K562 (cell line): ENCODE measurements at regions not wholly inside any gene's neighbourhood (a gene's known extent, or its start where the extent isn't known, plus 50 kb on each side); places are given as distances from the start of the nearest gene placed in this dataset.
A peak's percentile ranks its signal among the peaks of the same experiment; 100 is the strongest.

Source experiments
- ATAC-seq: fragments of 200-7000 bp; cut with Tn5 transposase; 3 replicates; pipeline ENCODE4 v1.9.1; 2020; ENCODE audit warnings: moderate library complexity
- BruUV-seq: library from RNA; stranded (reverse); fragments of 400-500 nt; replicated peaks from 2 replicates; lab custom pipeline; 2021; lab: Mats Ljungman, UMichigan
- CTCF ChIA-PET: fragments of 300-600 bp; formaldehyde crosslinking; extraction: SDS; loops from one replicate; lab custom pipeline; 2021; ENCODE audit warnings: low intra/inter-chr PET ratio; lab: Yijun Ruan, JAX
- POLR2A ChIA-PET: fragments of 300-600, 350-650 bp; sonication (Branson Sonifier 250); formaldehyde crosslinking; extraction: SDS; loops from one replicate; lab custom pipeline; 2021; ENCODE audit warnings: antibody characterized with exemption, inconsistent platforms; lab: Yijun Ruan, JAX
- DNase-seq, 4 experiments: peaks; one replicate each; pipeline versions ENCODE4 v3.0.0 to v3.0.0-alpha.2; 2011 to 2018; ENCODE audit warnings: low spot score in 3 of 4, mixed read lengths in 3 of 4; ENCODE audit errors: extremely low read depth in 1 of 4
- FAIRE-seq: peaks from 2 replicates; lab custom pipeline; 2011; peaks lifted over from hg19 to GRCh38; lab: Jason Lieb, UNC
- H2AFZ ChIP-seq: 2 replicates; pipeline ENCODE4 v1.6.0; 2011; ENCODE audit warnings: low read depth, low read length, control low read depth, inconsistent platforms
- H3K27ac ChIP-seq: fragments of 200-600 bp; 3 replicates; pipeline ENCODE4 v1.8.0; 2011; ENCODE audit warnings: low read depth, mild to moderate bottlenecking, control low read depth, inconsistent platforms, low read length, moderate library complexity, mixed read lengths; ENCODE audit errors: extremely low read depth
- H3K27me3 ChIP-seq, 2 experiments: fragments of 300-600 bp in 1 of 2; 2 replicates in 1 of 2; 3 replicates in 1 of 2; pipeline versions ENCODE4 v1.6.0 to v1.8.0; 2011; ENCODE audit warnings: inconsistent platforms in 2 of 2, low read length in 2 of 2, mild to moderate bottlenecking in 1 of 2, mixed read lengths in 1 of 2, moderate library complexity in 1 of 2; ENCODE audit not compliant: control insufficient read depth in 2 of 2, insufficient read depth in 2 of 2
- H3K36me3 ChIP-seq: fragments of 300-600 bp; 3 replicates; pipeline ENCODE4 v1.8.0; 2011; ENCODE audit warnings: mild to moderate bottlenecking, low read length, inconsistent platforms; ENCODE audit not compliant: control insufficient read depth, insufficient read depth
- H3K4me1 ChIP-seq, 2 experiments: fragments of 200-600 bp in 1 of 2; replicated peaks in 1 of 2; 2 replicates in 1 of 2; 3 replicates in 1 of 2; pipeline versions ENCODE4 v1.5.1 to v1.8.0; 2011; ENCODE audit warnings: inconsistent platforms in 2 of 2, low read length in 2 of 2, mild to moderate bottlenecking in 1 of 2, mixed read lengths in 1 of 2, moderate library complexity in 1 of 2; ENCODE audit not compliant: control insufficient read depth in 2 of 2, insufficient read depth in 2 of 2
- H3K4me2 ChIP-seq: 2 replicates; pipeline ENCODE4 v1.6.1; 2011; ENCODE audit warnings: low read length, control low read depth, inconsistent platforms, mixed read lengths; ENCODE audit not compliant: insufficient read depth
- H3K4me3 ChIP-seq: fragments of 200-600 bp; sonication (generic), shearing (Covaris generic); 2 replicates; pipeline ENCODE4 v1.5.1; 2016; ENCODE audit warnings: control low read depth, inconsistent platforms
- H3K79me2 ChIP-seq: fragments of 200-600 bp; 3 replicates; pipeline ENCODE4 v1.8.0; 2011; ENCODE audit warnings: low read length, inconsistent platforms; ENCODE audit not compliant: control insufficient read depth, insufficient read depth
- H3K9ac ChIP-seq, 2 experiments: 2 replicates each; pipeline versions ENCODE4 v1.6.0 to v1.6.1; 2011; ENCODE audit warnings: low read depth in 2 of 2, low read length in 2 of 2, control low read depth in 1 of 2, inconsistent platforms in 1 of 2, mild to moderate bottlenecking in 1 of 2, mixed read lengths in 1 of 2; ENCODE audit not compliant: insufficient read depth in 1 of 2
- H3K9me1 ChIP-seq: one replicate; pipeline ENCODE4 v1.6.0; 2011; ENCODE audit warnings: inconsistent platforms, mild to moderate bottlenecking, low read length, moderate library complexity; ENCODE audit not compliant: control insufficient read depth, insufficient read depth
- H3K9me3 ChIP-seq: replicated peaks from 2 replicates; pipeline ENCODE4 v1.5.1; 2011; ENCODE audit warnings: low read depth, low read length, inconsistent platforms; ENCODE audit not compliant: control insufficient read depth, insufficient read depth
- H4K20me1 ChIP-seq: replicated peaks from 2 replicates; pipeline ENCODE4 v1.6.1; 2011; ENCODE audit warnings: low read length, inconsistent platforms, mixed read lengths; ENCODE audit not compliant: control insufficient read depth, insufficient read depth
- CEBPG ChIP-seq, 3 experiments: fragments of 200-800 bp in 1 of 3; sonication (Bioruptor generic) in 1 of 3; sonication (generic) in 1 of 3; formaldehyde crosslinking in 1 of 3; IDR thresholded peaks in 2 of 3; conservative IDR thresholded peaks in 1 of 3; 2 replicates each; pipeline versions ENCODE4 v1.6.1 to v1.8.0; 2016 to 2022; ENCODE audit warnings: missing compliant biosample characterization in 2 of 3, missing genetic modification characterization in 2 of 3, mild to moderate bottlenecking in 1 of 3, missing genetic modification reagents in 1 of 3
- ESRRA ChIP-seq: fragments of 450-650 bp; IDR thresholded peaks from 2 replicates; pipeline ENCODE4 v1.6.1; 2014; ENCODE audit warnings: low read depth, mild to moderate bottlenecking, moderate library complexity, borderline replicate concordance
- NRF1 ChIP-seq, 2 experiments: fragments of 450-650 bp; IDR thresholded peaks in 1 of 2; conservative IDR thresholded peaks in 1 of 2; 2 replicates each; pipeline ENCODE4 v1.6.1; 2014; ENCODE audit warnings: mild to moderate bottlenecking in 2 of 2
- ZBTB11 ChIP-seq, 3 experiments: fragments of 200-800 bp in 1 of 3; fragments of 250-450 bp in 1 of 3; fragments of 450-650 bp in 1 of 3; sonication (Bioruptor Pico) in 1 of 3; sonication (Bioruptor generic) in 1 of 3; formaldehyde crosslinking in 1 of 3; IDR thresholded peaks; 2 replicates each; pipeline versions ENCODE4 v1.6.1 to v1.8.0; 2016 to 2022; ENCODE audit warnings: mild to moderate bottlenecking in 2 of 3, missing genetic modification characterization in 2 of 3, missing compliant biosample characterization in 1 of 3, moderate library complexity in 1 of 3
- WGBS: fragments of 100-300 bp; shearing (Covaris generic); methylation state at CpG from one replicate; pipeline ENCODE4 v1.1.6; 2016; ENCODE audit warnings: low coverage, mixed read lengths; ENCODE audit not compliant: insufficient coverage; ENCODE audit errors: missing lambda C conversion rate; 5-methylcytosine and 5-hydroxymethylcytosine counted together
- in situ Hi-C: fragments of 300-500 bp; cut with MboI; formaldehyde crosslinking; loops from 4 replicates; pipeline ENCODE4 v1.15.0; 2018; ENCODE audit warnings: inconsistent platforms, mixed read lengths
- intact Hi-C: fragments of 100-400 bp; cut with micrococcal nuclease; formaldehyde crosslinking; loops from 2 replicates; pipeline ENCODE4 v1.14.2; 2022

DNA sequence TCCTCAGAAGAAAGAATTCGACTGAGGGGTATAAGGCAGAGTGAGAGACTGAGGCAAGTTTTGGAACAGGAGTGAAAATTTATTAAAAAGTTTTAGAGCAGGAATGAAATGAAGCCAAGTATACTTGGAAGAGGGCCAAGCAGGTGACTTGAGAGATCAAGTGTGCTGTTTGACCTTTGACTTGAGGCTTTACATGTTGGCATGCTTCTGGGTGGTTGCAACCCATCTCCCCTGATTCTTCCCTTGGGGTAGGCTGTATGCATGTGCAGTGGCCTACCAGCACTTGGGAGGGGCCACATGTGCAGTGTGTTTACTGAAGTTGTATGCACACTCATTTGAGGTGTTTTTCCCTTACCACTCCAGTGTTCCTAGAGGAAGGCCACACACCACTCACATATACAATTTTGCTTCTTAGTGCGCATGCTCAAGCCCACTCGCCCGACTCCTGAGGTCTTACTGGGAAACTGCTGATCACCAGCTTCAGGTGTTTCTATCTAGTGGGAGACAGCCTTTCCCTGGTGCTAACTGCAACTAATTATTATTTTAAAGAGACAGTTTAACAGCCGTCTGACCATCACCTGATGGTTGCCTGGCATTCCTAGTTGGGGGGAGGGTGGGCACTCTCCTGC is 61.5 kb upstream of the CADPS start:
- Histone ChIP-seq H3K36me3 (no peaks in the 10 kb centered on the region), H3K4me1 (no peaks in the 10 kb centered on the region), H3K9me3 (no peaks in the 10 kb centered on the region), H3K27me3 (no peaks in the 10 kb centered on the region), H2AFZ (no peak overlapping the region), H3K4me3 (no peak overlapping the region), H3K9ac (no peak overlapping the region), H3K4me2 (no peak overlapping the region), H4K20me1 (no peaks in the 10 kb centered on the region), H3K9me1 (no peaks in the 10 kb centered on the region), H3K79me2 (no peaks in the 10 kb centered on the region)
- intact Hi-C loops = no loop called here
- BruUV-seq = no TSS peak
- ChIA-PET POLR2A (no interaction called here), CTCF (no interaction called here)
- no peak for DNase-seq
- WGBS = 4% methylated on average over 5 of the region's 5 CpGs
- TF ChIP-seq ZBTB11 (CRISPR knock-in tag; IDR thresholded peaks at IDR 0.05) (peak in 1 of 3 experiments; percentile 31; a peak in 1 of 6 replicates), CEBPG (CRISPR knock-in tag; IDR thresholded peaks at IDR 0.05) (no peak), CEBPG (tag; conservative IDR thresholded peaks at IDR 0.05 in 1 of 2, IDR thresholded peaks at IDR 0.05 in 1 of 2) (no peak), NRF1 (conservative IDR thresholded peaks at IDR 0.05 in 1 of 2, IDR thresholded peaks at IDR 0.05 in 1 of 2) (peak; percentile 56 to 68), ESRRA (no peak)
- TF ChIP-seq, all 486 proteins: peak for 2
- H3K27ac ChIP-seq = no peak overlapping the region
- in situ Hi-C loops = no loop called here
- ATAC-seq = no peak
- no peak for FAIRE-seq
